Neural cell (in vitro differentiated cells): ENCODE measurements at regions not wholly inside any gene's neighbourhood (a gene's known extent, or its start where the extent isn't known, plus 50 kb on each side); places are given as distances from the start of the nearest gene placed in this dataset.

ENCODE experiments used
- H2AFZ ChIP-seq: fragments of 200-600, 300-800 bp; sonication (generic), shearing (Covaris generic); 2 replicates; pipeline ENCODE4 v1.6.0; 2014; ENCODE audit warnings: low read depth, mild to moderate bottlenecking, antibody characterized with exemption, low read length, moderate library complexity
- H3F3A ChIP-seq: fragments of 200-600 bp; shearing (Covaris generic); 2 replicates; pipeline ENCODE4 v1.6.1; 2016; ENCODE audit warnings: mild to moderate bottlenecking, moderate library complexity, mixed read lengths, antibody characterized with exemption, low read length; ENCODE audit not compliant: insufficient read depth, poor library complexity, severe bottlenecking
- H3K27ac ChIP-seq: fragments of 200-600, 300-800 bp; sonication (generic), shearing (Covaris generic); 2 replicates; pipeline ENCODE4 v1.5.1; 2014; ENCODE audit warnings: mild to moderate bottlenecking, low read length, moderate library complexity
- H3K27me3 ChIP-seq: fragments of 300-800, 200-600 bp; sonication (generic), shearing (Covaris generic); 2 replicates; pipeline ENCODE4 v1.6.0; 2014; ENCODE audit warnings: mild to moderate bottlenecking, low read depth, low read length, moderate library complexity; ENCODE audit not compliant: insufficient read depth
- H3K36me3 ChIP-seq: fragments of 300-800, 200-600 bp; sonication (generic), shearing (Covaris generic); 2 replicates; pipeline ENCODE4 v1.5.1; 2014; ENCODE audit warnings: mild to moderate bottlenecking, antibody characterized with exemption, low read length, moderate library complexity; ENCODE audit not compliant: insufficient read depth
- H3K4me2 ChIP-seq: fragments of 300-800, 200-600 bp; sonication (generic), shearing (Covaris generic); 2 replicates; pipeline ENCODE4 v1.6.0; 2014; ENCODE audit warnings: mild to moderate bottlenecking, low read length
- H3K4me3 ChIP-seq: fragments of 300-800, 200-600 bp; sonication (generic), shearing (Covaris generic); 2 replicates; pipeline ENCODE4 v1.5.1; 2014; ENCODE audit warnings: mild to moderate bottlenecking, low read length, moderate library complexity
- H3K79me2 ChIP-seq: fragments of 200-600 bp; shearing (Covaris generic); replicated peaks from 2 replicates; pipeline ENCODE4 v1.6.0; 2014; ENCODE audit warnings: mild to moderate bottlenecking, low read length, moderate library complexity; ENCODE audit not compliant: insufficient read depth
- H3K9ac ChIP-seq: fragments of 300-800, 200-600 bp; sonication (generic), shearing (Covaris generic); 2 replicates; pipeline ENCODE4 v1.6.1; 2016; ENCODE audit warnings: mild to moderate bottlenecking, low read length, mixed read lengths
- H3K9me2 ChIP-seq: fragments of 200-600 bp; shearing (Covaris generic); 2 replicates; pipeline ENCODE4 v1.6.1; 2016; ENCODE audit warnings: mild to moderate bottlenecking, low read length, mixed read lengths; ENCODE audit not compliant: insufficient read depth
- H3K9me3 ChIP-seq: fragments of 200-600, 300-800 bp; sonication (generic), shearing (Covaris generic); 2 replicates; pipeline ENCODE4 v1.6.1; 2016; ENCODE audit warnings: mild to moderate bottlenecking, mixed run types, low read length, moderate library complexity, mixed read lengths
- H4K20me1 ChIP-seq: fragments of 200-600 bp; shearing (Covaris generic); 2 replicates; pipeline ENCODE4 v1.6.1; 2016; ENCODE audit warnings: mild to moderate bottlenecking, mixed run types; ENCODE audit not compliant: insufficient read depth
- EP300 ChIP-seq: fragments of 450-650 bp; conservative IDR thresholded peaks from 2 replicates; pipeline ENCODE4 v1.6.1; 2014; ENCODE audit warnings: antibody characterized with exemption, mild to moderate bottlenecking, moderate library complexity; ENCODE audit not compliant: poor library complexity, severe bottlenecking
- EZH2 ChIP-seq: fragments of 200-600, 300-800 bp; shearing (Covaris generic), sonication (generic); IDR thresholded peaks from 2 replicates; pipeline ENCODE4 v1.6.1; 2014; ENCODE audit warnings: antibody characterized with exemption, low read length, borderline replicate concordance, mild to moderate bottlenecking; ENCODE audit not compliant: insufficient read depth, poor library complexity, severe bottlenecking
- POLR2AphosphoS5 ChIP-seq: IDR thresholded peaks from 2 replicates; pipeline ENCODE4 v1.6.1; 2012
- RAD21 ChIP-seq: fragments of 450-650 bp; conservative IDR thresholded peaks from 2 replicates; pipeline ENCODE4 v1.6.1; 2014; ENCODE audit warnings: antibody characterized with exemption, mild to moderate bottlenecking, moderate library complexity
- SMC3 ChIP-seq: fragments of 450-650 bp; conservative IDR thresholded peaks from 2 replicates; pipeline ENCODE4 v1.6.1; 2014; ENCODE audit warnings: antibody characterized with exemption, mild to moderate bottlenecking, moderate library complexity; ENCODE audit not compliant: poor library complexity
- TAF1 ChIP-seq: IDR thresholded peaks from 2 replicates; pipeline ENCODE4 v1.6.1; 2012; ENCODE audit warnings: low read depth
- TF ChIP-seq, protein P1 (sequence below): fragments of 450-650 bp; IDR thresholded peaks from 2 replicates; pipeline ENCODE4 v1.5.1; 2014; ENCODE audit warnings: antibody characterized with exemption, mild to moderate bottlenecking, moderate library complexity; ENCODE audit not compliant: poor library complexity, severe bottlenecking
- TF ChIP-seq, protein P2 (sequence below): IDR thresholded peaks from 2 replicates; pipeline ENCODE4 v1.6.1; 2012; ENCODE audit warnings: borderline replicate concordance

DNA sequence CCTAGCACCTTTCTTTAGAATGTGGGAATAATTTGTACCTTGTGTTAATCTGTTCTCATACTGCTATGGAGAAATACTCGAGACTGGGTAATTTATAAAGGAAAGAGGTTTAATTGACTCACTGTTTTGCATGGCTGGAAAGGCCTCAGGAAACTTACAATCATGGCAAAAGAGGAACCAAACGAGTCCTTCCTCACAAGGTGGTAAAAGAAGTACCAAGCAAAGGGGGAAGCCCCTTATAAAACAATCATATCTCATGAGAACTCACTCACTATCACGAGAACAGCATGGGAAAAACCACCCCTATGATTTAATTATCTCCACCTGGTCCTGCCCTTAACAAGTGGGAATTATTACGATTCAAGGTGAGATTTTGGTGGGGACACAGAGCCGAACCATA is 127.1 kb upstream of the ANO3 start:
- Histone ChIP-seq H3K4me3 (no peak overlapping the region), H4K20me1 (no peaks in the 10 kb centered on the region), H3K36me3 (no peaks in the 10 kb centered on the region), H3K9me3 (no peaks in the 10 kb centered on the region), H3F3A (no peaks in the 10 kb centered on the region), H3K9me2 (no peaks in the 10 kb centered on the region), H2AFZ (no peak overlapping the region), H3K9ac (no peak overlapping the region), H3K27ac (no peak overlapping the region), H3K79me2 (no peaks in the 10 kb centered on the region), H3K4me2 (no peak overlapping the region), H3K27me3 (no peaks in the 10 kb centered on the region)
- TF ChIP-seq SMC3 (no peak), TAF1 (no peak), POLR2AphosphoS5 (no peak), EP300 (no peak), RAD21 (no peak), EZH2 (no peak)
- TF ChIP-seq, protein P1, sequence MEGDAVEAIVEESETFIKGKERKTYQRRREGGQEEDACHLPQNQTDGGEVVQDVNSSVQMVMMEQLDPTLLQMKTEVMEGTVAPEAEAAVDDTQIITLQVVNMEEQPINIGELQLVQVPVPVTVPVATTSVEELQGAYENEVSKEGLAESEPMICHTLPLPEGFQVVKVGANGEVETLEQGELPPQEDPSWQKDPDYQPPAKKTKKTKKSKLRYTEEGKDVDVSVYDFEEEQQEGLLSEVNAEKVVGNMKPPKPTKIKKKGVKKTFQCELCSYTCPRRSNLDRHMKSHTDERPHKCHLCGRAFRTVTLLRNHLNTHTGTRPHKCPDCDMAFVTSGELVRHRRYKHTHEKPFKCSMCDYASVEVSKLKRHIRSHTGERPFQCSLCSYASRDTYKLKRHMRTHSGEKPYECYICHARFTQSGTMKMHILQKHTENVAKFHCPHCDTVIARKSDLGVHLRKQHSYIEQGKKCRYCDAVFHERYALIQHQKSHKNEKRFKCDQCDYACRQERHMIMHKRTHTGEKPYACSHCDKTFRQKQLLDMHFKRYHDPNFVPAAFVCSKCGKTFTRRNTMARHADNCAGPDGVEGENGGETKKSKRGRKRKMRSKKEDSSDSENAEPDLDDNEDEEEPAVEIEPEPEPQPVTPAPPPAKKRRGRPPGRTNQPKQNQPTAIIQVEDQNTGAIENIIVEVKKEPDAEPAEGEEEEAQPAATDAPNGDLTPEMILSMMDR, result no peak
- TF ChIP-seq, protein P2, sequence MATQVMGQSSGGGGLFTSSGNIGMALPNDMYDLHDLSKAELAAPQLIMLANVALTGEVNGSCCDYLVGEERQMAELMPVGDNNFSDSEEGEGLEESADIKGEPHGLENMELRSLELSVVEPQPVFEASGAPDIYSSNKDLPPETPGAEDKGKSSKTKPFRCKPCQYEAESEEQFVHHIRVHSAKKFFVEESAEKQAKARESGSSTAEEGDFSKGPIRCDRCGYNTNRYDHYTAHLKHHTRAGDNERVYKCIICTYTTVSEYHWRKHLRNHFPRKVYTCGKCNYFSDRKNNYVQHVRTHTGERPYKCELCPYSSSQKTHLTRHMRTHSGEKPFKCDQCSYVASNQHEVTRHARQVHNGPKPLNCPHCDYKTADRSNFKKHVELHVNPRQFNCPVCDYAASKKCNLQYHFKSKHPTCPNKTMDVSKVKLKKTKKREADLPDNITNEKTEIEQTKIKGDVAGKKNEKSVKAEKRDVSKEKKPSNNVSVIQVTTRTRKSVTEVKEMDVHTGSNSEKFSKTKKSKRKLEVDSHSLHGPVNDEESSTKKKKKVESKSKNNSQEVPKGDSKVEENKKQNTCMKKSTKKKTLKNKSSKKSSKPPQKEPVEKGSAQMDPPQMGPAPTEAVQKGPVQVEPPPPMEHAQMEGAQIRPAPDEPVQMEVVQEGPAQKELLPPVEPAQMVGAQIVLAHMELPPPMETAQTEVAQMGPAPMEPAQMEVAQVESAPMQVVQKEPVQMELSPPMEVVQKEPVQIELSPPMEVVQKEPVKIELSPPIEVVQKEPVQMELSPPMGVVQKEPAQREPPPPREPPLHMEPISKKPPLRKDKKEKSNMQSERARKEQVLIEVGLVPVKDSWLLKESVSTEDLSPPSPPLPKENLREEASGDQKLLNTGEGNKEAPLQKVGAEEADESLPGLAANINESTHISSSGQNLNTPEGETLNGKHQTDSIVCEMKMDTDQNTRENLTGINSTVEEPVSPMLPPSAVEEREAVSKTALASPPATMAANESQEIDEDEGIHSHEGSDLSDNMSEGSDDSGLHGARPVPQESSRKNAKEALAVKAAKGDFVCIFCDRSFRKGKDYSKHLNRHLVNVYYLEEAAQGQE, result no peak

- no peak for TF ChIP-seq EZH2
- no peak for TF ChIP-seq SMC3
- TF ChIP-seq EP300, result no peak
- TF ChIP-seq, protein P1, result no peak
- TF ChIP-seq RAD21, result no peak
- H3K27me3 ChIP-seq, result no peaks in the 10 kb centered on the region
- H2AFZ ChIP-seq, result no peak overlapping the region
- H3K9me3 ChIP-seq, result no peaks in the 10 kb centered on the region
- no peaks in the 10 kb centered on the region for H4K20me1 ChIP-seq
- H3K36me3 ChIP-seq, result no peaks in the 10 kb centered on the region
- no peaks in the 10 kb centered on the region for H3K9me2 ChIP-seq
- no peak overlapping the region for H3K9ac ChIP-seq
- no peak overlapping the region for H3K4me2 ChIP-seq
- H3K4me3 ChIP-seq, result no peak overlapping the region
- H3F3A ChIP-seq, result no peaks in the 10 kb centered on the region
- no peak overlapping the region for H3K27ac ChIP-seq
- no peaks in the 10 kb centered on the region for H3K79me2 ChIP-seq
Measured at GRCh38 chr11:26219183-26220117, 112.5 kb upstream of the ANO3 start.
